ENCODE measurements at regions not wholly inside any gene's neighbourhood (a gene's known extent, or its start where the extent isn't known, plus 50 kb on each side); places are given as distances from the start of the nearest gene placed in this dataset.

DNA sequence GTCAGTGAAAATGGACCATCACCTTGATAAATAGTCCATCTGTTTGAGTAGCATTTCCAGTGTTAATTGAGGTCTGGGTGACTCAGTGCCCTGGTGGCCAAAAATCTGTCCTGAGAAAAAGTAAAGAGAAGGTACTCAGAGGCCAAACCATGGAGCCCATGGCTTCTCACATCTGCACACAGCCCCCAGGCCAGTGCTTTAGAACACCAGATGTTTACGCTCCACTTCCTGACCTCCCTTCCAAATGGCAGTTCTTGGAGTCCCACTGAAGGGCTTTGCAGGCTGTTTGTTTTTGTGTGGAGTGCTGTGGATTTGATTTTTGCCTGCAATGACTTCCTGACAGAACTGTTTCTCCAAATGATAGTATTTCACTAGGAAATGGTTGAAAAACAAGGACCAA is 60.2 kb upstream of the GPC4 start (continued):
- TF ChIP-seq IKZF3 (tag by site-specific recombination; IDR thresholded peaks at IDR 0.05) (no peak), ZNF624 (tag by site-specific recombination; IDR thresholded peaks at IDR 0.05) (no peak)

DNA sequence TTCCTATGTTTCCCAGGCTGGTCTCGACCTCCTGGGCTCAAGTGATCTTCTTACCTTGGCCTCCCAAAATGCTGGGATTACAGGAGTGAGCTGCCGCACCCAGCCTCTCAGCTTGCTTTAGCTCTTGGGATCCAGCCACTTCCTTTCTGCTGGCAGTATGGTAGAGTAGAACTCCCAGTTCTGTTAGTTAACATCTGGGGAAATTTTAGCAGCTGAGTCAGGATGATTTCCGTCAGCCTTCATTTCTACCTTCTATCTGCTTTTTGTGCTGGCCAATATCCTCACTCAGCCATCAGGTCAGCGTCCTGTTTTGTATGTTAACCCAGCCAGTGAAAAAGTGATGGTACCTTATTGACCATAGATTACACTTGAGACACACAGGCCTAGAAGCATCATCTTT is 59.3 kb upstream of the GPC4 start:
- Histone ChIP-seq H3K9me3 (ENCODE audit: control insufficient read depth, insufficient read depth, low read depth, low read length) (no peaks in the 10 kb centered on the region), H3K27ac (ENCODE audit: extremely low read depth, low read depth, low read length) (no peak overlapping the region), H3K4me1 (ENCODE audit: control insufficient read depth, insufficient read depth, low read length) (no peaks in the 10 kb centered on the region), H3K36me3 (ENCODE audit: control insufficient read depth in 2 of 2, insufficient read depth in 1 of 2, low read length in 2 of 2) (no peaks in the 10 kb centered on the region), H3K4me3 (ENCODE audit: low read depth, low read length) (no peak overlapping the region)
- no peak for TF ChIP-seq KLF9 (tag by site-specific recombination; IDR thresholded peaks at IDR 0.05; ENCODE audit: low read depth)
- TF ChIP-seq, protein P1, sequence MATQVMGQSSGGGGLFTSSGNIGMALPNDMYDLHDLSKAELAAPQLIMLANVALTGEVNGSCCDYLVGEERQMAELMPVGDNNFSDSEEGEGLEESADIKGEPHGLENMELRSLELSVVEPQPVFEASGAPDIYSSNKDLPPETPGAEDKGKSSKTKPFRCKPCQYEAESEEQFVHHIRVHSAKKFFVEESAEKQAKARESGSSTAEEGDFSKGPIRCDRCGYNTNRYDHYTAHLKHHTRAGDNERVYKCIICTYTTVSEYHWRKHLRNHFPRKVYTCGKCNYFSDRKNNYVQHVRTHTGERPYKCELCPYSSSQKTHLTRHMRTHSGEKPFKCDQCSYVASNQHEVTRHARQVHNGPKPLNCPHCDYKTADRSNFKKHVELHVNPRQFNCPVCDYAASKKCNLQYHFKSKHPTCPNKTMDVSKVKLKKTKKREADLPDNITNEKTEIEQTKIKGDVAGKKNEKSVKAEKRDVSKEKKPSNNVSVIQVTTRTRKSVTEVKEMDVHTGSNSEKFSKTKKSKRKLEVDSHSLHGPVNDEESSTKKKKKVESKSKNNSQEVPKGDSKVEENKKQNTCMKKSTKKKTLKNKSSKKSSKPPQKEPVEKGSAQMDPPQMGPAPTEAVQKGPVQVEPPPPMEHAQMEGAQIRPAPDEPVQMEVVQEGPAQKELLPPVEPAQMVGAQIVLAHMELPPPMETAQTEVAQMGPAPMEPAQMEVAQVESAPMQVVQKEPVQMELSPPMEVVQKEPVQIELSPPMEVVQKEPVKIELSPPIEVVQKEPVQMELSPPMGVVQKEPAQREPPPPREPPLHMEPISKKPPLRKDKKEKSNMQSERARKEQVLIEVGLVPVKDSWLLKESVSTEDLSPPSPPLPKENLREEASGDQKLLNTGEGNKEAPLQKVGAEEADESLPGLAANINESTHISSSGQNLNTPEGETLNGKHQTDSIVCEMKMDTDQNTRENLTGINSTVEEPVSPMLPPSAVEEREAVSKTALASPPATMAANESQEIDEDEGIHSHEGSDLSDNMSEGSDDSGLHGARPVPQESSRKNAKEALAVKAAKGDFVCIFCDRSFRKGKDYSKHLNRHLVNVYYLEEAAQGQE (tag by site-specific recombination; IDR thresholded peaks at IDR 0.05): no peak
- TF ChIP-seq ZEB2 (tag by site-specific recombination; IDR thresholded peaks at IDR 0.05): no peak
- no peak for TF ChIP-seq MZF1 (tag by site-specific recombination; IDR thresholded peaks at IDR 0.05; ENCODE audit: borderline replicate concordance)
- no peak for TF ChIP-seq ZNF792 (tag by site-specific recombination; IDR thresholded peaks at IDR 0.05)
- TF ChIP-seq TCF7L2 (IDR thresholded peaks at IDR 0.05; ENCODE audit: borderline replicate concordance, low read depth, low read length): no peak
- TF ChIP-seq HOXC10 (CRISPR knock-in tag; IDR thresholded peaks at IDR 0.05): no peak
- TF ChIP-seq ZNF24 (tag by site-specific recombination; IDR thresholded peaks at IDR 0.05): no peak
- no peak for TF ChIP-seq GLI2 (tag by site-specific recombination; IDR thresholded peaks at IDR 0.05; ENCODE audit: borderline replicate concordance, low read depth)
- TF ChIP-seq, protein P2, sequence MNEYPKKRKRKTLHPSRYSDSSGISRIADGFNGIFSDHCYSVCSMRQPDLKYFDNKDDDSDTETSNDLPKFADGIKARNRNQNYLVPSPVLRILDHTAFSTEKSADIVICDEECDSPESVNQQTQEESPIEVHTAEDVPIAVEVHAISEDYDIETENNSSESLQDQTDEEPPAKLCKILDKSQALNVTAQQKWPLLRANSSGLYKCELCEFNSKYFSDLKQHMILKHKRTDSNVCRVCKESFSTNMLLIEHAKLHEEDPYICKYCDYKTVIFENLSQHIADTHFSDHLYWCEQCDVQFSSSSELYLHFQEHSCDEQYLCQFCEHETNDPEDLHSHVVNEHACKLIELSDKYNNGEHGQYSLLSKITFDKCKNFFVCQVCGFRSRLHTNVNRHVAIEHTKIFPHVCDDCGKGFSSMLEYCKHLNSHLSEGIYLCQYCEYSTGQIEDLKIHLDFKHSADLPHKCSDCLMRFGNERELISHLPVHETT (tag by site-specific recombination; IDR thresholded peaks at IDR 0.05): no peak
- TF ChIP-seq ZNF175 (tag by site-specific recombination; IDR thresholded peaks at IDR 0.05): no peak
- TF ChIP-seq, protein P3, sequence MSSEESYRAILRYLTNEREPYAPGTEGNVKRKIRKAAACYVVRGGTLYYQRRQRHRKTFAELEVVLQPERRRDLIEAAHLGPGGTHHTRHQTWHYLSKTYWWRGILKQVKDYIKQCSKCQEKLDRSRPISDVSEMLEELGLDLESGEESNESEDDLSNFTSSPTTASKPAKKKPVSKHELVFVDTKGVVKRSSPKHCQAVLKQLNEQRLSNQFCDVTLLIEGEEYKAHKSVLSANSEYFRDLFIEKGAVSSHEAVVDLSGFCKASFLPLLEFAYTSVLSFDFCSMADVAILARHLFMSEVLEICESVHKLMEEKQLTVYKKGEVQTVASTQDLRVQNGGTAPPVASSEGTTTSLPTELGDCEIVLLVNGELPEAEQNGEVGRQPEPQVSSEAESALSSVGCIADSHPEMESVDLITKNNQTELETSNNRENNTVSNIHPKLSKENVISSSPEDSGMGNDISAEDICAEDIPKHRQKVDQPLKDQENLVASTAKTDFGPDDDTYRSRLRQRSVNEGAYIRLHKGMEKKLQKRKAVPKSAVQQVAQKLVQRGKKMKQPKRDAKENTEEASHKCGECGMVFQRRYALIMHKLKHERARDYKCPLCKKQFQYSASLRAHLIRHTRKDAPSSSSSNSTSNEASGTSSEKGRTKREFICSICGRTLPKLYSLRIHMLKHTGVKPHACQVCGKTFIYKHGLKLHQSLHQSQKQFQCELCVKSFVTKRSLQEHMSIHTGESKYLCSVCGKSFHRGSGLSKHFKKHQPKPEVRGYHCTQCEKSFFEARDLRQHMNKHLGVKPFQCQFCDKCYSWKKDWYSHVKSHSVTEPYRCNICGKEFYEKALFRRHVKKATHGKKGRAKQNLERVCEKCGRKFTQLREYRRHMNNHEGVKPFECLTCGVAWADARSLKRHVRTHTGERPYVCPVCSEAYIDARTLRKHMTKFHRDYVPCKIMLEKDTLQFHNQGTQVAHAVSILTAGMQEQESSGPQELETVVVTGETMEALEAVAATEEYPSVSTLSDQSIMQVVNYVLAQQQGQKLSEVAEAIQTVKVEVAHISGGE (tag by site-specific recombination; conservative IDR thresholded peaks at IDR 0.05; ENCODE audit: low read depth): no peak
- ChIA-PET POLR2A (interaction anchor here (0.6 kb wide), 1 partner anchor 485 kb away, joined by 4 read pairs; no protein-coding TSS in a partner anchor), CTCF (no interaction called here)

DNA sequence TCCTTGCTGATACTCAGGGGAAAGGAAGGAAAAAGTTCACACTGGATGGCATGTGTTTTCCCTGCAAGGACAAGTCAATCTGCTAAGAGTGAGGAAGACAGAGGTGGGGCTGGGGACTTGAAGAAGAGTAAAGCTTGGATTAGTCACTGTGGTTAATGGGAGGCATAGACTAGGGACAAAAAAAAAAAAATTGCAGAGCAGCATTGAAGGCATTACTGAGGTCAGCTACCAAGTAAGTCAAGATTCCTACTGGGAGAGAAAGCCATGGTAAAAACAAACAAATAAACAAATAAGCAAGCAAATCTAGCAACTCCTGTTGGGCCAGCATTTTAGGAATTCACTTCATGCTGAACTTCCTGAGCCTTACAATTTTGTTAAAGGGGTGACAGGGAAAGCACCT is 58.2 kb upstream of the GPC4 start:
- POLR2A ChIA-PET: no interaction called here
- Histone ChIP-seq H3K27ac (ENCODE audit: extremely low read depth, low read depth, low read length) (no peak overlapping the region), H3K9me3 (ENCODE audit: control insufficient read depth, insufficient read depth, low read depth, low read length) (no peaks in the 10 kb centered on the region), H3K4me3 (ENCODE audit: low read depth, low read length) (no peak overlapping the region), H3K36me3 (ENCODE audit: control insufficient read depth in 2 of 2, insufficient read depth in 1 of 2, low read length in 2 of 2) (no peaks in the 10 kb centered on the region), H3K4me1 (ENCODE audit: control insufficient read depth, insufficient read depth, low read length) (no peaks in the 10 kb centered on the region)
- CTCF ChIA-PET: no interaction called here
- TF ChIP-seq ZIC2 (tag by site-specific recombination; IDR thresholded peaks at IDR 0.05): no peak
- no peak for TF ChIP-seq REPIN1 (tag by site-specific recombination; IDR thresholded peaks at IDR 0.05; ENCODE audit: low read depth)
- TF ChIP-seq, protein P4, sequence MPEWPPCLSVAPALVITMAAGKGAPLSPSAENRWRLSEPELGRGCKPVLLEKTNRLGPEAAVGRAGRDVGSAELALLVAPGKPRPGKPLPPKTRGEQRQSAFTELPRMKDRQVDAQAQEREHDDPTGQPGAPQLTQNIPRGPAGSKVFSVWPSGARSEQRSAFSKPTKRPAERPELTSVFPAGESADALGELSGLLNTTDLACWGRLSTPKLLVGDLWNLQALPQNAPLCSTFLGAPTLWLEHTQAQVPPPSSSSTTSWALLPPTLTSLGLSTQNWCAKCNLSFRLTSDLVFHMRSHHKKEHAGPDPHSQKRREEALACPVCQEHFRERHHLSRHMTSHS (tag by site-specific recombination; IDR thresholded peaks at IDR 0.05): no peak
- TF ChIP-seq ZFHX2 (tag by site-specific recombination; conservative IDR thresholded peaks at IDR 0.05): no peak
- TF ChIP-seq, protein P5, sequence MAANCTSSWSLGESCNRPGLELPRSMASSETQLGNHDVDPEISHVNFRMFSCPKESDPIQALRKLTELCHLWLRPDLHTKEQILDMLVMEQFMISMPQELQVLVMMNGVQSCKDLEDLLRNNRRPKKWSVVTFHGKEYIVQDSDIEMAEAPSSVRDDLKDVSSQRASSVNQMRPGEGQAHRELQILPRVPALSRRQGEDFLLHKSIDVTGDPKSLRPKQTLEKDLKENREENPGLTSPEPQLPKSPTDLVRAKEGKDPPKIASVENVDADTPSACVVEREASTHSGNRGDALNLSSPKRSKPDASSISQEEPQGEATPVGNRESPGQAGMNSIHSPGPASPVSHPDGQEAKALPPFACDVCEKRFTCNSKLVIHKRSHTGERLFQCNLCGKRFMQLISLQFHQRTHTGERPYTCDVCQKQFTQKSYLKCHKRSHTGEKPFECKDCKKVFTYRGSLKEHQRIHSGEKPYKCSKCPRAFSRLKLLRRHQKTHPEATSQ (tag by site-specific recombination; IDR thresholded peaks at IDR 0.05): no peak
- TF ChIP-seq ZNF560 (tag by site-specific recombination; IDR thresholded peaks at IDR 0.05; ENCODE audit: borderline replicate concordance): no peak
- TF ChIP-seq, protein P6, sequence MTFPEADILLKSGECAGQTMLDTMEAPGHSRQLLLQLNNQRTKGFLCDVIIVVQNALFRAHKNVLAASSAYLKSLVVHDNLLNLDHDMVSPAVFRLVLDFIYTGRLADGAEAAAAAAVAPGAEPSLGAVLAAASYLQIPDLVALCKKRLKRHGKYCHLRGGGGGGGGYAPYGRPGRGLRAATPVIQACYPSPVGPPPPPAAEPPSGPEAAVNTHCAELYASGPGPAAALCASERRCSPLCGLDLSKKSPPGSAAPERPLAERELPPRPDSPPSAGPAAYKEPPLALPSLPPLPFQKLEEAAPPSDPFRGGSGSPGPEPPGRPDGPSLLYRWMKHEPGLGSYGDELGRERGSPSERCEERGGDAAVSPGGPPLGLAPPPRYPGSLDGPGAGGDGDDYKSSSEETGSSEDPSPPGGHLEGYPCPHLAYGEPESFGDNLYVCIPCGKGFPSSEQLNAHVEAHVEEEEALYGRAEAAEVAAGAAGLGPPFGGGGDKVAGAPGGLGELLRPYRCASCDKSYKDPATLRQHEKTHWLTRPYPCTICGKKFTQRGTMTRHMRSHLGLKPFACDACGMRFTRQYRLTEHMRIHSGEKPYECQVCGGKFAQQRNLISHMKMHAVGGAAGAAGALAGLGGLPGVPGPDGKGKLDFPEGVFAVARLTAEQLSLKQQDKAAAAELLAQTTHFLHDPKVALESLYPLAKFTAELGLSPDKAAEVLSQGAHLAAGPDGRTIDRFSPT (tag by site-specific recombination; IDR thresholded peaks at IDR 0.05): no peak
- TF ChIP-seq ZNF701 (tag by site-specific recombination; IDR thresholded peaks at IDR 0.05): no peak
